HG03354 (cell line): ENCODE measurements at regions not wholly inside any gene's neighbourhood (a gene's known extent, or its start where the extent isn't known, plus 50 kb on each side); places are given as distances from the start of the nearest gene placed in this dataset.

Source experiments
- ATAC-seq: cut with Tn5 transposase; IDR thresholded peaks from one replicate; pipeline ENCODE4 v1.9.1; 2021; ENCODE audit warnings: mild to moderate bottlenecking; ENCODE audit not compliant: unreplicated experiment, poor library complexity, severe bottlenecking

DNA sequence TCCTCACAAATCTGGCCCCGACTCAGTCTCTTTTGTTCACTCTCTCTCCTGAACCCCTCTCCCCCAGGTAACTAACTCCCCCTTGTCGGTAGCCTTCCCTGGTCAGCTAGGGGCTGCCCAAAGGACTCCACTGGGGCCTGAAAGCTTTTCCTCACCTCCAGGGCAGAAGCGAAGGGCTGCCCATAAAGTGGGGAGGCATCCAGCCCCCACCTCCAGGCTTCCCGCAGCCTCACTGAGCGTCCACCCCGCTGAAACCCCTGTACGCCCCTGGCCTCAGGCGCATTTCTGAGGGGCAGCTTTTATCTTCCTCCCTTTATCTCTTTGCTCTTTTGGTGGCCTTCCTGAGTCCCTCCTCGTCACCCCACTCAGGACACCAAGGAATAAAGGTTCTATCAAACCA is 249.3 kb downstream of the CYP26B1 start:
- no peak for ATAC-seq

DNA sequence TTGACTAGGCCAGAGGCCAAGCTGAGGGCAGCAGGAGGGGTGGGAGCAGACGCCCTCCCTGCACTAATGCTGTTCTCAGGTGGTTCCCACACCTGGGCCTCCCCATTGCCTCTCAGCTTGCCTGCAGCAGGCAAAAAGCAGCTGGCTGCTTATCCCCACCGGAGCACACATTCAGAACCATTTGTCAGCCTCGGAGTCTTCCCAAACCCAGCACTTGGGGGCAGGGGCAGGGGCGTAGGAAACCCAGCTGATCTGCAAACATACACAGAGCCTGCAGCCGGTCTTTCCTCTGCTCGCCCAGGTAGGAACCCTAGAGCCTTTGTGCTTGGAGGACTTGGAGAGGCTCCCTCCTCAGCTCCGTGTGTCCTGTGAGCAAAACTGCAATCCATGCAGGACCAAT is 249.8 kb downstream of the CYP26B1 start:
- no peak for ATAC-seq

DNA sequence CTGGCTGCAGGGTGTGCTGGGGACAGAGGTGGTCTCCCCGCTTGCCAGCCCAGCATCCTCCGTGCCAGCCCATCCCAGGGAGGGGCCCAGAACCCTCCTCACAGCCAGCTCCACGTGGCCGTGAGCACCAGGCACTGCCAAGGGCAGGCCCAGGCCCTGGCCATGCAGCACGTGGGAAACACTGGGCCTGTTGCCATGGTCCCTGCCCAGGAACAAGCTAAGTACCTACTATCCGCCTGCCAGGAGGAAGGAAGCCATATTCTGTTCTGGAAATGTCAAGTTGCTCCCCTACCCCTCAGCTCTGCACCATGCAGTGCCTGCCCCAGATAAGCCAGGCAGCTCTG is 250.6 kb downstream of the CYP26B1 start:
- ATAC-seq, result no peak

DNA sequence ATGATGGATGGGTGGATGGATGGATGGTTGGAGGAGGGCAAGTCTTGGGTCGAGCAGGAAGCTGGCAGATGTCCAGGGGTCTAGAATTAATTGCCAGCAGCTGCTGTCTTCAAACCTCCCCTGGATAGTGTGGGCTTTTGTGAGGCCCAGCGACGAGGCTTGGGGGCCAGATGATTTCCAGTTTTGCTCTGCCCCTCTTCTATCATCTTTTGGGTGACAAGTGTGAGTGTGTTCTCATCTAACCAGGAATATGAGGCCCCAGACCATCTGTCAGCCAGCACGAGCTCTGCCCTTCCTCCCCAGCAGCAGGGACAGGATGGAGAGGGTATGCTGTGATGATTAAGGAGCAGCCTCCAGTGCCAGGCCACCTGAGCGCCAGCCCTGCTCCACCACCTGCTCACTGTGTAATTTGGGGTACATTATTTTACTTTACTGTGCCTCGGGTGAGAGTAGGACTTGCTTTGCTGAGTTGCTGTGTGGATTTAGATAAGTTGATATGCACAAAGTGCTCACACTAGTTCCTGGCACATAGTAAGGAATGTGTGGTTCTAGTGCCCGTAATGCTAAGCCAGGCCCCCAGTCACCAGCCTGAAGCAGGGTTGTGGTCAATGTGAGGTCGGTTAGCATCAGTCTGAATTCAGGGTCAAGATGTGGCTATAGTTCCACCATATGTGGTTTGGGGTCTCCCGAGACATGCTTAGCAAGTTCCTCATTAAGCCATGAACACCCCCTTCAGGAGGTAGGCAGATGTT is 251.1 kb downstream of the CYP26B1 start:
- ATAC-seq, result no peak

DNA sequence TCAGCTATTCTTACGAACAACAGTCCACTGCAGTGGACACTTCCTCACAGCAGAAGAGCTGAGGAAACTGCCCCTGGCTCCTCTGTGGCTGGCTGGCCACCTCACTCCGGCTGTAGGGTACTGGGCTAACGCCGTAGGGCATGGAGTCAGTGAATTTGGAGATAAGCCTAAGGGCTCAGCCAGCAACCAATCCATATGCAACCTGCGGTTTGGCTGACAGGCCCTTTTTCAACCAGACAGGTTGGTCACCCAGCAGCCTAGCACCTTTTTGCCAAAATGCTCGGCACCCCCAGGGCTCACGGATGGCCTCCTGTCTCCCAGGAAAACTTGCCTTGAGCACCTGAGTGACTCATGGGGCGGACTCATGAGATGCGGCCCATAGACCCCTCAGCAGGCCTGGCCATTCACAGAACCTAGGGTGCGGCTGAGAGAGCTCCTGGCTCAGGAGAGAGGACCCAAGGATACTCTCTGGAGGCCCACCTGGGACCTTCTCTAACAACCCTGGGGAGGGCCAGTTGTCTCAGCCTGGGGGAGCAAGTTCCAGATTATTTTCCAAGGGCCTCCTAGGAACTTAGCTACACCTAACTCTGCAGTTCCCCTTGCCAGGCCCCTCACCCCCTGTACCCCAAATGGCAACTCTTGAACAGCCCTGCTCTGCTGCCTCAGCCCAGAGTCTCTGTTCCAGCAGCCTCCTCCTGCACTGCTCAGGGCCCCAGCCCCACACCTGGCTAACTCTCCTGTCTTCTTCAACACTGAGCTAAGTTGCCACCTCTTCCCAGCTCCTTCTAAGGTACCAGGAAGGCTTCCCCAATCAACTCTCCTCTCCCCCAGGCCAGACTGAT is 252.1 kb downstream of the CYP26B1 start:
- no peak for ATAC-seq

DNA sequence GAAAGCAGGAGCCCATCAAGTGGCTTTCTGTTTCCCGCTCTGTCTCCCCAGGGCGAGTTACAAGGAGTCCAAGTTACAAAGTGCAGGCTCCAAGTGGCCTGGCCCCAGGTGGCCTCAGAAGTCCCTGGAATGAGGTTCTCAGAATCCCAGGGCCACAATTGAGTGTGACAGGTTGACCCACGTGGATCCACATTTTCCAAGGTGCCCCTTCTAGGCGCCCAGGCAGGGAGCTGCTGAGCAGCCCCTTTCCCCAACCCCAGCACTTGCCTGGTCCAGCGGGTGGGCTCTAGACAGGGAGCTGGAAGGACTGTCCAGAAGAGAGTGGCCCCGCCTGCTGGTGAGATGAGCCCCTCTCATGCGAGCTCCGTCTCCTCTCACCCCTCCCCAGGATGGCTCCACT is 253.4 kb downstream of the CYP26B1 start:
- ATAC-seq, result no peak

DNA sequence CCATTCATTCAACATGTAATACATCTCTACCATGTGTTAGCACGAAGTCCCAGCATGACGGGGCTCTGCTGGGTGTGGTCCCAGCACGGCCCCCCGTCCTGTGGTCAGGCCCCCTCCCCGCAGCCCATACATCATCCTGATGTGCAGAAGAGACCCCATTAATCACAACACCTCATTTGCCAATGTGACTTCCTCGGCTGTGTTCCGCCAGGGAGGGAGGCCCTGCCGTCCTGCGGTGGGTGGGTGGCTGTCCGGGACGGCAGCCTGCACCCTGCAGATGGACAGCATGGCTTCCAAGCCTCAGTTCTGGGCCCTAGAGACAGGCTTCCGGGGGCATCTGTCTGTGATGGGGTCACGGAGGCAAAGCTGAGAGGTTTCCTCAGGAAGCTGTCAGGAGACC is 254.0 kb downstream of the CYP26B1 start:
- ATAC-seq, result no peak

DNA sequence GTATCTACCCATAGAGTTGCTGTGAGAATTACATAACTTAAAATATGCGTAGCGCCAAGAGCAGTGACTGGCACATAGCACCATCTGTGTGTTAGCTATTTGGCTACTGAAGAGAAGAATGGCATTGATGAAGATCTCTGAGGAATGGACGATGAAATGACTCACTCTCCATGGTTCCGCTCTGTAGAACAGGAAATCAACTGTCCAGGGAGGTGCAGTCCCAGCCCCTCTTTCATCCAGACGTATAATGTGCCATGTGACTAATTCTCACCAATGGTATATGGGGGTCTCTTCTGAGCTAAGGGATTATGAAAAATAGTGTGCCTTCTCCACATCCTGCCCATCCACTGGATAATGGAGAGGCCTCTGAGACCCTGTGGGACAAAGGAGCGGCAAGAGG is 254.8 kb downstream of the CYP26B1 start:
- no peak for ATAC-seq

DNA sequence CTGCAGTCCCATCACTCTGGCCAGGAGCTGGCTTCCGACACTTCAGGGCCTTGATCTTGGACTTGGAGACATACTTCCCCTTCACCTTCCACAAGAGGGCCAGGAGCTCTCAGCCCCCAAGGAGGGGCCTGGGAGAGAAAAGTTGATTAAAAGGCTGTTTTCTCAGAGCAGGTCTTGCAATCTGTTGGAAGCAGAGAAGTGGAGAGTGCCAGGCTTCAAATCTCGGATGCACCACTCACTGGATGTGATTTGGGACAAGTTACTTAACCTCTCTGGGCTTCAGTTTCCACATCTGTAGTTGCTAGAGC is 255.3 kb downstream of the CYP26B1 start:
- no peak for ATAC-seq

DNA sequence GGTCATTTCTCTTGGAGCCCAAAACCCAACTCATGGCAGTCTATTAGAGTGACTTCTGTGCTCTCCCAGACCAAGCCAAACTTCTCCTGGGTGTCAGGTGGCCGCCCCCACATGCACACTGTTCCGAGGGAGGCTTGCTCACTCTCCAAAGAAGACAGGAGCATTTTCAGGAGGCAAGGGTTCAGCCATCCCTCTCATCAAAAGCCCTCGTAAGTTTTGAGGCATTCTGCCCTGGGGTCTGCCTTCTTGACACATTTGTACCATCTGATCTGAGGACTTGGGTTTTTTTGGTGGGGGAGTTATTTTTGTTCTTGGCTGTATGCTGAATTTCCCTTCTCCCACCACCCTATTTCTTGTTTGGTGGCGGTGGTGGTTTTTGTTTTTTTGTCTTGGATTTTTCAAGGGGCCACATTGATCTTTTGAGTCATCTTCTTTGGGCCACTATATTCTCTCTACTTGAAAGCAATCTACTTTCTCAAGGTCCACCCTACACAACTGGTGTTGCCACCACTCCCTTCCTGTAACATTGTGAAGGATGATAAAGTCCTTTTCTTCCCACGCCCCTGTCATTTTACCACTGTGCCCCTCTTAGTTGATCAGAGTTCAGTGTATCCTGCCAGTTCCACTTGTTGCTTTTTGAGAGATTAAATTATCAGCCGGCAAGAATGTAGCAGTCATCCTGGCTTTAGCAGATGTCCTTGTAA is 255.8 kb downstream of the CYP26B1 start:
- no peak for ATAC-seq

DNA sequence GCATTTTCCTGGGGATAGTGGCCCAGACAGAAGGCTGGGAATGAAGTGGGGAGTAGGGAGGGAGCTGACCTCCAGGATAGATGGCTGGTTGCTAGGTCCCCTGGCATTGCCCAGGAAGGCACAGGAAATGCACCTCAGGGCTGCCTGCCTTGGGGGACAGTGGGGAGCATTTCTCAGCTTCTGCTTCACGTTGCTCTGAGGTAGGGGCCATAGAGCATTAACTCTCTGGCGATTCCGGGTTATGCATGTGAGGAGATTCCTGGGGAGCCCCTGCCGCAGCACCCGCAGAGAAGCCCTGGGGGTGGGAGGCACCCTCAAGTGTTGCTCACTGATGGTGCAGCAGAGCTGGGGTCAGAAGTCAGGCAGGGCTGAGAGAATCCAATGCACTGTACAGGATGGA is 256.5 kb downstream of the CYP26B1 start:
- no peak for ATAC-seq

DNA sequence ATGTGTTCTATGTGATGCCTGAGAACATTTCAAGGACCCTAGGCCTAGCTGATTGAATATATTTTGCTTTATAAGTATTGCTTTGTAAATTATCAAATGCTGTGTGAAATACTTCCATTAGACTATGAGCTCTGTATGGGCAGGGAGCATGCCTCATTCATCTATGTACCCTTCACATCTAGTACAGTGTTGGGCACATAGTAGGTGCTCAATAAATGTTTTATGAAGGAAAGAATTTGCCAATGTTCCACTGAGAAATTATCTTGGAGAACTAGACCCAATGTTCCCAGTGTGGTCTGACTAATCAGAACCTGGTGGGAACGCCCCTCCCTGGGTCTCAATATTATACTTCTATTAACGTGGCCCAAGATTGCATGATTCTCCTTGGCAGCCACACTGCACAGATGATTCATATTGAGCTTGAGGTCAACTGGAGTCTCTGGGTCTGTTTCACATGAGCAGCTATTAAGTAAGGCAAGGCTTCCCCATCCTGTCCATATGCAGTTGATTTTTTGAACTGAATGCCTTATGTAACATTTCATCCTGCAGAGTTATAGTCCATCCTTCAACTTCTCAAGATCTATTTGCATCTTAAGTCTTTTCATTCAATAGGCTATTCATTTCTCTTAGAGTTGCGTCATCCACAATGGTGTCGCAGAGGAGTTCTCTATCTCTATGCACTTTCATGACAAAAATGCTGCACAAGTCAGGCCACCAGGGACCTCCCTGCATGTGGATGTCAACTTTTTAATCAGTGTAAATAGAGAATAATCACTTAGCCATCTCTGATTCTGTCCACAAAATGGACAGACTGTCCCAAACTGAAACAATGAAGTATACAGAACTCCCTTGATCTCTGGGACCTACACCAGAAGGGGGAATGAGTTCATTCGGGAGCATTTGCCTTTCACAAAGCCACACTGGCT is 257.6 kb downstream of the CYP26B1 start:
- no peak for ATAC-seq

DNA sequence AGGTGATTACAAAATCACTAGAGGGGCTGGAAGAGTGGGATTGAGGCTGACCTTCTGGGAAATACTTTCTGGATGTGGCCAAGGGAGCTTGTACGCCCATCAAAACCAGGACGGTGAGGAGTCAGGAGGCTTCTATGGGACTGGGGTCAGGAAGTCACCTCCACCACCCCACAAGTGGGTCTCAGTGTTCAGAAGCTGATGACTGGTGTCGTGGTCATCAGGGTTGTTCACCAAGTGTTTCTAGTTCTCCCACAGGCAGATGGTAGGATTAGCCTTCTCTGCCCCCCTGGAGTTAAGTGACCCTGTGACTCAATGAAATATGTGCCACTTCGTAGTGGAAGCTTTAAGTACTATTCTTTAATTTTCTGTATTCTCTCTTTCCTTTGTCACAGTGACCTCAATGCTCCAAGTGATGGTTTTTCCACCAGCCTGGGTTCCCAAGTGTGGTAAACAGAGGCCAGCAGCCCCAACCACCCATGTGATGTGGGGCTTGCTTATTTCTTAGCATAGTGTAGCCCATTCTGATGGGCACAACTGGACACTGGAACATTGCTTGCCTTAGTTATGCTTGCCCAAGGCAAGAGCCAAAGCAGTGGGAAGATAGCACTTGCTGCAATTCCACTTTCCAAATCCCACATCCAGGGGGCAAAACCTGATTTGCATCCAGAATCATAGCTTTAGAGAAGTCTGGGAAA is 258.8 kb downstream of the CYP26B1 start:
- no peak for ATAC-seq

DNA sequence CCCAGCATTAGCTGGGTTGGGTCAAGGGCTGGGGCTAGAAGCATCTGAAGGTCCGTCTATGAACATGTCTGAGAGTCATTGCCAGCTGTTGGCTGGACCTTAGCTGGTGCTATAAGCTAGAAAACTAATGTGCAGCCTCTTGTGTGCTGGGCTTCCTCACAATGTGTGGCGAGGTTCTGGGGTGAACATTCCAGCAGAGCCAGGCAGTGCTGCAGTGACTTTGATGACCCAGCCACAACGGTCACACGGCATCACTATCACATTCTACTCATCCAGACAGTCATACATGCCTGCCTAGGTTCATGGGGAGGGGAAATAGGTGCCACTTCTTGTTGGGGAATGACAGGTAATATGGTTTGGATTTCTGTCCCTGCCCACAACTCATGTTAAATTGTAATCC is 260.5 kb downstream of the CYP26B1 start:
- ATAC-seq, result no peak

DNA sequence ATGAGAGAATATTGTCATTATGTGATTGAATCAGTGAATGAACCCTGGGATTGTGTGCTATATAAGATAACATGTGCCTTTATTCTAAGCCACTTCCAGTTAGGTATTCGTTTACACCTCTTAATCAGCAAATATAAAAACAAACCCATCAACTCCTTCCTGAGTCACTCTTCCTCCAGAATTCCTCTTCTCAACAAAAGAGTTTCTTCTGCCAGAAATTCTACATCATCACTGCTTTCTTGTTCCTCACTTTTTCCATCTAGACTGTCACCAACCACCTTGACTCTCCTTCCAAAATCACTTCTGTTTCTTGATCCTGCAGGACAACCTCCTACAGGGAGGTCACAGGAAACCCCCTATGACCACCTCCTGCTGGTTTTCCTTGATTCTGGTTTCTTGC is 261.4 kb downstream of the CYP26B1 start:
- ATAC-seq, result no peak

DNA sequence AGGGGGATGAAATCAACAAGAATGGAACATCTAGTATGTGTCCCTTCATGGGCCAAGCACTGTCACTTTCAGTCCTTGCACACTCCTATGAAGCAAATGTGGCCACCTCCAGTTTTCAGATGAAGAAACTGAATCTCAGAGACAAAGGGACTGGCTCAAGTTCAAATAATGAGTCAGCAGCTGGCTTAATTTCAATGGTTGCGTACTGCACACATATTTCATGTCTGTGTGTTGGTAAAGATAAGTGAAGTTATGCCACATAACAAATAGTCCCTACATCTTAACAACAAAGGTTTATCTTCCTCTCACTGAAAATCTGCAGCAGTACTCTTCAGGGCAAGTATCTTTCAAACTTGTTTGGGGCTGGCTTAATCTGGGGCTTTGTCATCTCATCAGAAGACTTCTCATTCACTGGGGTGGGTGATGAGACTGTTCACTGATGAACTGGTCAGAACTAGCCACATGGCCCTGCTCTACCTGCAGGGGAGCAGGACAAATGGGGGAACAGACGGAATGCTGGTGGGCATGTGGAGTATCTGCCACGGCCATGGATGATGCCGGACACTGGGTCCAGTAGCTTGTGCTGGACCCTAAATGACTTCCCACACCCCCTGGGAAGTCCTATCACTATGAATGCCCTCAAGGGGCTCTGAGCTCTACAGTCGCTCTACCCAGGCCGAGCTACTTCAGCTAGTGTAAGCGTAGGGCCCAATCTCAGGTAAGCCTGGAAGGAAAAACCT is 263.2 kb downstream of the CYP26B1 start:
- no peak for ATAC-seq

DNA sequence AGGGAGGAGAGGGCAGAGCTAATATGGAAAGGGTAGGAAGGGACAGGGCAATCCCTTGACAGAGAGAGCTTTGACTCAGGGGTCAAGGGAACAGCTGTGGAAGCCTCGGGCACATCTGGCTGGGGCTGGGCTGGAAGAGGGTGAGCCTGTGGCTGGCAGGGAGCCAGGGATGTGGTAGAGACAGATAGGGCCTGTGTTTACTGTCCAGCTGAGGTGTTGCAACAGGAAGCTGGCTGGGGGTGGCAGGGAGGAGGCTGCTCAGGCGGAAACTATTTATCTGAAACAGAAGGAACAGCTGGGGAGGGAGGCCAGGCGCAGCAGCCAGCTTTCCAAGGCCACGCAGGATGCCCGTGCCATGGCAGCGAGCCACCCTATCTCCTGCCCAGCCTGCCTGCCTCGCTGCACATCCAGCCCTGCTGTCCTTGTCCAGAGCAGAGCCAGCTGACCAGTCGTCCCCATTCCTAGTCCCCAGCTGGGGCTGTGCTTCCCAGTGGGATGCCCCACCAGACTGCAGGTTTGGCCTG is 264.7 kb downstream of the CYP26B1 start:
- no peak for ATAC-seq

DNA sequence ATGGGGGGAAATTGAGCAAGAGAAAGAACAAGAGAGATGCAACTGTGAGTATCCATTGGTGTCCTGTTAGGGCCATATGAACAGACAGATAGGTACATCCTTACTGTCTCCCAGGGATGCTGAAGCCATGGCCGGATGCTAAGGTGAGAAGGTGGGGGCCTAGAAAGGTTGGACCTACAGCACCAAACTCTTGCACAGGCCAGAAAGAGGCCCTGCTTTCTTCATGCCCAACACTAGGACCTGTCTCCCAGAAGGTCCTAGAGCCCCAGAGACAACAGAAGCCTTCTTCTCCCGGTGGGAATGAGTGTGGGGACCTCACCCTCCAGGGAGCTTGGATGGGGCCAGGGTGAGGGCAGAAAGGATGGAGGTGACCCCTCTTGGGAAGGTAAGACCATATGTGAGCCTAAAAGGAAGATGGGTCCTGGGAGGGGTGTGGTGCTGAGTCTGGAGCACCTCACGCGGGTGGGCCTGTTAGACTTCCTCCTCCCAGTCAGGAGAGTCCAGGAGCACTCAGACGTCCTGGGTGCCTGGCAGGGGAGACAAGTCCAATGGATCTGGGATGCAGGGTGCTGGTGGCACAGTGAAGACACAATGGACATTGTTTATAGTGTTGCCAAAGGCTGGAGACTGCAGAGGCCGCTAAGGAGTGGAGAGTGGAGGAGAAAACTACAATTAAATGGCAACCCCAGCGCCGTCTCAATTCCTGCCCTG is 265.3 kb downstream of the CYP26B1 start:
- ATAC-seq, result no peak
